ENCODE measurements at regions not wholly inside any gene's neighbourhood (a gene's known extent, or its start where the extent isn't known, plus 50 kb on each side); places are given as distances from the start of the nearest gene placed in this dataset.

GRCh38 chr2:56449449-56449860 lies 265.7 kb downstream of the CCDC85A start:
- no peak for FAIRE-seq
- Histone ChIP-seq H3K23ac (ENCODE audit: insufficient read length) (no peak overlapping the region), H2BK12ac (ENCODE audit: low read depth, low read length) (peak overlapping the region; percentile 91; the same call in 1 of the 2 replicates), H4K8ac (ENCODE audit: extremely low read depth, insufficient read depth, low read length) (no peak overlapping the region), H3K18ac (ENCODE audit: extremely low read depth, low read length) (no peak overlapping the region; the same call in 1 of the 2 replicates), H4K5ac (ENCODE audit: insufficient read length, low read depth, low read length) (no peak overlapping the region), H4K91ac (replicated peaks; ENCODE audit: insufficient read length, low read length) (no peak overlapping the region), H3K27ac (ENCODE audit: low read depth, low read length) (no peak overlapping the region), H3K36me3 (ENCODE audit: control insufficient read depth in 2 of 4, insufficient read depth in 4 of 4, low read length in 3 of 4) (no peaks in the 10 kb centered on the region), H3K4me1 (replicated peaks in 1 of 4; ENCODE audit: control insufficient read depth in 3 of 4, insufficient read depth in 4 of 4, low read length in 3 of 4) (peaks cover 2 to 14% (median 9%) of the 10 kb centered on the region in 4 experiments; a peak in 4 of 7 replicates), H3K79me2 (ENCODE audit: control insufficient read depth in 1 of 2, insufficient read depth in 2 of 2, low read length in 2 of 2) (no peaks in the 10 kb centered on the region), H2AFZ (ENCODE audit: low read length) (0 out of 2 replicates have a peak overlapping the region, but pooled peaks have one; percentile 31), H2AK5ac (ENCODE audit: low read depth, low read length) (no peak overlapping the region), H3K9ac (replicated peaks in 1 of 4; ENCODE audit: extremely low read depth in 1 of 4, low read depth in 3 of 4, low read length in 3 of 4) (no peak overlapping the region), H3K4ac (replicated peaks; ENCODE audit: insufficient read length, low read depth, low read length) (no peak overlapping the region), H2BK5ac (ENCODE audit: low read depth, low read length) (0 out of 2 replicates have a peak overlapping the region, but pooled peaks have one; percentile 35), H3K23me2 (ENCODE audit: low read depth, low read length) (no peaks in the 10 kb centered on the region), H2BK120ac (replicated peaks; ENCODE audit: low read depth, low read length) (no peak overlapping the region), H3K27me3 (replicated peaks in 1 of 4; ENCODE audit: control insufficient read depth in 3 of 4, extremely low read depth in 1 of 4, insufficient read depth in 3 of 4, low read length in 3 of 4) (no peaks in the 10 kb centered on the region), H3K9me3 (ENCODE audit: insufficient read depth in 2 of 2, low read depth in 1 of 2, low read length in 1 of 2) (peaks cover 0 to 5% of the 10 kb centered on the region in 2 experiments; a peak in 2 of 4 replicates), H2BK15ac (ENCODE audit: low read length) (no peak overlapping the region), H3K4me2 (ENCODE audit: insufficient read depth in 1 of 2, low read depth in 2 of 2, low read length in 2 of 2) (peak overlapping the region; percentile 3 to 25; a peak in 1 of 4 replicates), H2BK20ac (ENCODE audit: low read length) (no peak overlapping the region), H3K4me3 (ENCODE audit: extremely low read depth in 1 of 4, insufficient read depth in 2 of 4, low read depth in 3 of 4, low read length in 4 of 4) (no peak overlapping the region), H3K79me1 (ENCODE audit: low read depth, low read length) (no peaks in the 10 kb centered on the region), H3K14ac (ENCODE audit: insufficient read length) (no peak overlapping the region), H4K20me1 (replicated peaks in 1 of 2; ENCODE audit: control insufficient read depth in 1 of 2, insufficient read depth in 2 of 2, low read length in 2 of 2) (no peaks in the 10 kb centered on the region), H3K56ac (replicated peaks; ENCODE audit: insufficient read length, low read depth, low read length) (no peak overlapping the region)
- no peak for DNase-seq (ENCODE audit: low read depth in 1 of 2, low spot score in 2 of 2)
- 58 to 100% methylated on average over 1 to 2 of the region's 2 CpGs for WGBS, 2 experiments (ENCODE audit: extremely low coverage in 1 of 2, insufficient coverage in 1 of 2, insufficient read length in 1 of 2, insufficient replicate concordance in 2 of 2, low coverage in 1 of 2, low lambda C conversion rate in 2 of 2, missing lambda C conversion rate in 1 of 2)
- ChIA-PET POLR2A (ENCODE audit: partially characterized antibody) (no interaction called here), CTCF (ENCODE audit: partially characterized antibody) (interaction anchor here (1.1 to 1.7 kb wide), 4 partner anchors 8 to 160 kb away, joined by 3 to 7 read pairs (median 4); no protein-coding TSS in a partner anchor)
- TF ChIP-seq HDAC6 (IDR thresholded peaks at IDR 0.05; ENCODE audit: low read depth, low read length) (no peak), POLR2AphosphoS5 (IDR thresholded peaks at IDR 0.05; ENCODE audit: low read depth, low read length) (no peak), SIN3A (conservative IDR thresholded peaks at IDR 0.05 in 1 of 2, IDR thresholded peaks at IDR 0.05 in 1 of 2; ENCODE audit: low read depth in 1 of 2, low read length in 2 of 2) (no peak), YY1 (IDR thresholded peaks at IDR 0.05; ENCODE audit: low read depth, low read length) (no peak), BACH1 (IDR thresholded peaks at IDR 0.05; ENCODE audit: low read length) (no peak), NANOG (IDR thresholded peaks at IDR 0.05; ENCODE audit: insufficient read depth, low read depth, low read length, poor library complexity, severe bottlenecking) (no peak), KDM5A (IDR thresholded peaks at IDR 0.05; ENCODE audit: low read length) (no peak), ZNF274 (IDR thresholded peaks at IDR 0.05; ENCODE audit: borderline replicate concordance, extremely low read depth, low read length) (no peak), KDM4A (IDR thresholded peaks at IDR 0.05; ENCODE audit: low read depth, low read length, severe bottlenecking) (no peak), PHF8 (conservative IDR thresholded peaks at IDR 0.05; ENCODE audit: low read depth, low read length) (no peak), NRF1 (IDR thresholded peaks at IDR 0.05; ENCODE audit: low read depth, low read length) (no peak), TAF1 (IDR thresholded peaks at IDR 0.05; ENCODE audit: low read depth, low read length) (no peak), JUN (IDR thresholded peaks at IDR 0.05; ENCODE audit: low read depth, low read length) (no peak), MAX (IDR thresholded peaks at IDR 0.05) (no peak), CHD1 (IDR thresholded peaks at IDR 0.05; ENCODE audit: low read depth, low read length) (no peak)

All from H1 (cell line).